WTC11 (cell line): ENCODE measurements at regions not wholly inside any gene's neighbourhood (a gene's known extent, or its start where the extent isn't known, plus 50 kb on each side); places are given as distances from the start of the nearest gene placed in this dataset.

Experiments
- ATAC-seq: fragments of 200-7000 bp; cut with Tn5 transposase; 2 replicates; pipeline ENCODE4 v1.10.0; 2021; ENCODE audit warnings: mild to moderate bottlenecking, moderate library complexity
- CTCF ChIA-PET: fragments of 300-600 bp; sonication (Branson Sonifier 250); formaldehyde crosslinking; loops from one replicate; lab custom pipeline; 2021; ENCODE audit warnings: antibody characterized with exemption; lab: Charles Lee
- POLR2A ChIA-PET: fragments of 350-600 bp; sonication (Branson Sonifier 250); formaldehyde crosslinking; loops from one replicate; lab custom pipeline; 2021; ENCODE audit warnings: antibody characterized with exemption; lab: Charles Lee
- DNase-seq: peaks from one replicate; pipeline ENCODE4 v3.0.0; 2021; ENCODE audit warnings: low spot score
- H3K27ac Mint-ChIP-seq: 2 replicates; pipeline ENCODE4 v1.8.0; 2021; ENCODE audit warnings: mixed read lengths
- H3K27me3 Mint-ChIP-seq: 2 replicates; pipeline ENCODE4 v1.8.0; 2021; ENCODE audit warnings: low read depth, mild to moderate bottlenecking, moderate library complexity, mixed read lengths
- H3K36me3 Mint-ChIP-seq: 2 replicates; pipeline ENCODE4 v1.8.0; 2021; ENCODE audit warnings: mixed read lengths
- H3K4me1 Mint-ChIP-seq: 2 replicates; pipeline ENCODE4 v1.8.0; 2022; ENCODE audit warnings: mixed read lengths
- H3K4me3 Mint-ChIP-seq: 2 replicates; pipeline ENCODE4 v1.8.0; 2021; ENCODE audit warnings: mild to moderate bottlenecking, moderate library complexity, mixed read lengths
- H3K9me3 Mint-ChIP-seq: 2 replicates; pipeline ENCODE4 v1.8.0; 2021; ENCODE audit warnings: mixed read lengths
- ATF2 ChIP-seq: sonication (generic); formaldehyde crosslinking; IDR thresholded peaks from 2 replicates; pipeline ENCODE4 v1.8.1; 2022; ENCODE audit warnings: low read depth, missing genetic modification reagents, borderline replicate concordance
- ELF4 ChIP-seq: sonication (generic); formaldehyde crosslinking; IDR thresholded peaks from 2 replicates; pipeline ENCODE4 v1.8.1; 2022; ENCODE audit warnings: low read depth, mild to moderate bottlenecking, moderate library complexity, missing genetic modification reagents
- ERG ChIP-seq: fragments of 250-450 bp; sonication (Bioruptor Pico); IDR thresholded peaks from 2 replicates; pipeline ENCODE4 v1.8.0; 2021; ENCODE audit warnings: mild to moderate bottlenecking
- FOXJ3 ChIP-seq: sonication (generic); formaldehyde crosslinking; IDR thresholded peaks from 2 replicates; pipeline ENCODE4 v1.9.0; 2021; ENCODE audit warnings: missing genetic modification reagents, mild to moderate bottlenecking, borderline replicate concordance
- FOXP4 ChIP-seq: sonication (generic); formaldehyde crosslinking; IDR thresholded peaks from 2 replicates; pipeline ENCODE4 v1.8.0; 2022; ENCODE audit warnings: mild to moderate bottlenecking, missing genetic modification reagents
- HMGA2 ChIP-seq: fragments of 250-450 bp; sonication (Bioruptor Pico); IDR thresholded peaks from 2 replicates; pipeline ENCODE4 v1.4.0; 2021; ENCODE audit warnings: mild to moderate bottlenecking, moderate library complexity
- KAT7 ChIP-seq: sonication (generic); formaldehyde crosslinking; IDR thresholded peaks from 2 replicates; pipeline ENCODE4 v1.8.1; 2023; ENCODE audit warnings: missing genetic modification reagents, mild to moderate bottlenecking, borderline replicate concordance
- MLX ChIP-seq: sonication (generic); formaldehyde crosslinking; IDR thresholded peaks from 2 replicates; pipeline ENCODE4 v1.8.1; 2023; ENCODE audit warnings: mild to moderate bottlenecking, missing genetic modification reagents, moderate library complexity
- NR2C2 ChIP-seq: sonication (generic); formaldehyde crosslinking; IDR thresholded peaks from 2 replicates; pipeline ENCODE4 v1.8.0; 2022; ENCODE audit warnings: mild to moderate bottlenecking, missing genetic modification reagents
- PREB ChIP-seq: sonication (generic); formaldehyde crosslinking; IDR thresholded peaks from 2 replicates; pipeline ENCODE4 v1.8.1; 2022; ENCODE audit warnings: mild to moderate bottlenecking, missing genetic modification reagents, moderate library complexity, borderline replicate concordance
- STAT6 ChIP-seq: sonication (generic); formaldehyde crosslinking; conservative IDR thresholded peaks from 2 replicates; pipeline ENCODE4 v1.8.1; 2023; ENCODE audit warnings: mild to moderate bottlenecking, low read depth, missing genetic modification reagents, moderate library complexity
- TP53 ChIP-seq: sonication (generic); formaldehyde crosslinking; IDR thresholded peaks from 2 replicates; pipeline ENCODE4 v1.8.1; 2023; ENCODE audit warnings: mild to moderate bottlenecking, missing genetic modification reagents
- ZNF121 ChIP-seq: sonication (generic); formaldehyde crosslinking; IDR thresholded peaks from 2 replicates; pipeline ENCODE4 v1.8.0; 2023; ENCODE audit warnings: missing genetic modification reagents
- ZNF138 ChIP-seq: sonication (generic); formaldehyde crosslinking; conservative IDR thresholded peaks from 2 replicates; pipeline ENCODE4 v1.8.1; 2022; ENCODE audit warnings: mild to moderate bottlenecking, moderate library complexity, missing genetic modification reagents
- ZNF317 ChIP-seq: sonication (generic); formaldehyde crosslinking; IDR thresholded peaks from 2 replicates; pipeline ENCODE4 v1.8.1; 2023; ENCODE audit warnings: low read depth, mild to moderate bottlenecking, moderate library complexity, missing genetic modification reagents, borderline replicate concordance
- ZNF396 ChIP-seq: fragments of 250-450 bp; sonication (Bioruptor Pico); IDR thresholded peaks from 2 replicates; pipeline ENCODE4 v1.8.0; 2021; ENCODE audit warnings: mild to moderate bottlenecking, moderate library complexity, borderline replicate concordance
- ZNF423 ChIP-seq: fragments of 250-450 bp; sonication (Bioruptor Pico); IDR thresholded peaks from 2 replicates; pipeline ENCODE4 v2.1.2; 2022; ENCODE audit warnings: mild to moderate bottlenecking, moderate library complexity

- TF ChIP-seq ERG (CRISPR knock-in tag) (no peak), KAT7 (CRISPR knock-in tag) (no peak), NR2C2 (CRISPR knock-in tag) (no peak)
Measured at GRCh38 chr5:126166368-126166767, 256.8 kb upstream of the GRAMD2B start (continued).

GRCh38 chr5:126168785-126169184, 254.4 kb upstream of the GRAMD2B start:
- CTCF ChIA-PET, result no interaction called here
- peaks cover 40% of the 10 kb centered on the region for H3K9me3 Mint-ChIP-seq
- no peak overlapping the region for H3K27ac Mint-ChIP-seq
- no peak overlapping the region for H3K4me3 Mint-ChIP-seq
- H3K4me1 Mint-ChIP-seq, result no peaks in the 10 kb centered on the region
- DNase-seq, result no peak
- peaks cover 22% of the 10 kb centered on the region for H3K36me3 Mint-ChIP-seq
- H3K27me3 Mint-ChIP-seq, result no peaks in the 10 kb centered on the region
- no peak for ATAC-seq
- TF ChIP-seq ZNF138 (no peak), FOXJ3 (no peak), HMGA2 (CRISPR knock-in tag) (no peak), MLX (CRISPR knock-in tag) (no peak), ATF2 (CRISPR knock-in tag) (no peak), NR2C2 (CRISPR knock-in tag) (no peak), ELF4 (CRISPR knock-in tag) (no peak), ZNF396 (no peak), ZNF317 (no peak), STAT6 (no peak), FOXP4 (CRISPR knock-in tag) (no peak), ZNF121 (no peak), PREB (CRISPR knock-in tag) (no peak), ERG (CRISPR knock-in tag) (no peak), TP53 (CRISPR knock-in tag) (no peak), ZNF423 (CRISPR knock-in tag) (no peak)
- POLR2A ChIA-PET, result no interaction called here
